Activated B cell treated with CpG ODN at 0.5 μM for 24 hours (primary cell): ENCODE measurements at regions not wholly inside any gene's neighbourhood (a gene's known extent, or its start where the extent isn't known, plus 50 kb on each side); places are given as distances from the start of the nearest gene placed in this dataset.

Experiments
- ATAC-seq: fragments of 200-7000 bp; cut with Tn5 transposase; one replicate; pipeline ENCODE4 v1.10.0; 2021; ENCODE audit warnings: low read depth, mild to moderate bottlenecking, moderate library complexity
- CTCF ChIA-PET: fragments of 350-600 bp; sonication (Branson Sonifier 250); formaldehyde crosslinking; loops from one replicate; lab custom pipeline; 2021; ENCODE audit warnings: antibody characterized with exemption; lab: Charles Lee
- POLR2A ChIA-PET: fragments of 350-600 bp; sonication (Branson Sonifier 250); formaldehyde crosslinking; loops from one replicate; lab custom pipeline; 2021; ENCODE audit warnings: antibody characterized with exemption; lab: Charles Lee
- DNase-seq: peaks from one replicate; pipeline ENCODE4 v3.0.0; 2022
- H3K27ac Mint-ChIP-seq: one replicate; pipeline ENCODE4 v1.8.0; 2020; ENCODE audit warnings: mixed read lengths
- H3K27me3 Mint-ChIP-seq: one replicate; pipeline ENCODE4 v1.8.0; 2021; ENCODE audit warnings: mixed read lengths
- H3K36me3 Mint-ChIP-seq: one replicate; pipeline ENCODE4 v1.8.0; 2021; ENCODE audit warnings: low read depth, mixed read lengths
- H3K4me1 Mint-ChIP-seq: one replicate; pipeline ENCODE4 v1.8.0; 2021; ENCODE audit warnings: mixed read lengths
- H3K4me3 Mint-ChIP-seq: one replicate; pipeline ENCODE4 v1.8.0; 2020; ENCODE audit warnings: mild to moderate bottlenecking, mixed read lengths
- H3K9me3 Mint-ChIP-seq: one replicate; pipeline ENCODE4 v1.8.0; 2020; ENCODE audit warnings: mixed read lengths
- CTCF ChIP-seq: fragments of 200-600 bp; IDR thresholded peaks from one replicate; pipeline ENCODE4 v1.8.0; 2022; ENCODE audit warnings: antibody characterized with exemption, mild to moderate bottlenecking
- intact Hi-C: fragments of 100-400 bp; cut with micrococcal nuclease; formaldehyde crosslinking; loops from one replicate; pipeline ENCODE4 v1.15.1; 2024

- POLR2A ChIA-PET = no interaction called here
- no peaks in the 10 kb centered on the region for H3K4me1 Mint-ChIP-seq
- ATAC-seq (no peak), DNase-seq (no peak)
- no peaks in the 10 kb centered on the region for H3K27me3 Mint-ChIP-seq
- H3K9me3 Mint-ChIP-seq = no peaks in the 10 kb centered on the region
- TF ChIP-seq CTCF = no peak
- CTCF ChIA-PET = no interaction called here
- no peak overlapping the region for H3K4me3 Mint-ChIP-seq
- no peaks in the 10 kb centered on the region for H3K36me3 Mint-ChIP-seq
- intact Hi-C loops = no loop called here
- no peak overlapping the region for H3K27ac Mint-ChIP-seq
Observed at GRCh38 chr18:10162340-10162739, 248.5 kb downstream of the VAPA start.

GRCh38 chr18:10164271-10165071 is 250.7 kb downstream of the VAPA start:
- Mint-ChIP-seq H3K27ac (no peak overlapping the region), H3K4me3 (no peak overlapping the region), H3K36me3 (no peaks in the 10 kb centered on the region), H3K4me1 (peaks cover 5% of the 10 kb centered on the region), H3K9me3 (no peaks in the 10 kb centered on the region), H3K27me3 (no peaks in the 10 kb centered on the region)
- ChIA-PET POLR2A (no interaction called here), CTCF (no interaction called here)
- DNase-seq (no peak), ATAC-seq (no peak)
- intact Hi-C loops = no loop called here
- no peak for TF ChIP-seq CTCF

GRCh38 chr18:10166164-10166807 is 252.5 kb downstream of the VAPA start:
- ChIA-PET CTCF (no interaction called here), POLR2A (no interaction called here)
- intact Hi-C loops = no loop called here
- Mint-ChIP-seq H3K36me3 (no peaks in the 10 kb centered on the region), H3K27me3 (no peaks in the 10 kb centered on the region), H3K4me1 (peaks cover 5% of the 10 kb centered on the region), H3K9me3 (no peaks in the 10 kb centered on the region), H3K27ac (no peak overlapping the region), H3K4me3 (no peak overlapping the region)
- ATAC-seq = no peak
- no peak for TF ChIP-seq CTCF
- no peak for DNase-seq

GRCh38 chr18:10167759-10168158 is 253.9 kb downstream of the VAPA start:
- peaks cover 5% of the 10 kb centered on the region for H3K4me1 Mint-ChIP-seq
- ChIA-PET CTCF (no interaction called here), POLR2A (no interaction called here)
- intact Hi-C loops = no loop called here
- H3K27ac Mint-ChIP-seq = no peak overlapping the region
- no peaks in the 10 kb centered on the region for H3K9me3 Mint-ChIP-seq
- TF ChIP-seq CTCF = no peak
- DNase-seq = no peak
- no peak for ATAC-seq
- no peaks in the 10 kb centered on the region for H3K36me3 Mint-ChIP-seq
- no peak overlapping the region for H3K4me3 Mint-ChIP-seq
- H3K27me3 Mint-ChIP-seq = no peaks in the 10 kb centered on the region

GRCh38 chr18:10168477-10168876 is 254.7 kb downstream of the VAPA start:
- ChIA-PET POLR2A (no interaction called here), CTCF (no interaction called here)
- DNase-seq (no peak), ATAC-seq (no peak)
- peaks cover 5% of the 10 kb centered on the region for H3K4me1 Mint-ChIP-seq
- TF ChIP-seq CTCF = no peak
- H3K4me3 Mint-ChIP-seq = no peak overlapping the region
- no peaks in the 10 kb centered on the region for H3K36me3 Mint-ChIP-seq
- H3K27me3 Mint-ChIP-seq = no peaks in the 10 kb centered on the region
- H3K27ac Mint-ChIP-seq = no peak overlapping the region
- intact Hi-C loops = no loop called here
- no peaks in the 10 kb centered on the region for H3K9me3 Mint-ChIP-seq
